GM12874 (cell line): ENCODE measurements at regions not wholly inside any gene's neighbourhood (a gene's known extent, or its start where the extent isn't known, plus 50 kb on each side); places are given as distances from the start of the nearest gene placed in this dataset.

Experiments
- CTCF ChIP-seq: IDR thresholded peaks from 2 replicates; pipeline ENCODE4 v1.5.1; 2011; ENCODE audit warnings: low read depth, mild to moderate bottlenecking, control low read depth, low read length, moderate library complexity; ENCODE audit not compliant: insufficient read depth

GRCh38 chrX:112910418-112910817, 69.8 kb upstream of the AMOT start:
- no peak for TF ChIP-seq CTCF

DNA sequence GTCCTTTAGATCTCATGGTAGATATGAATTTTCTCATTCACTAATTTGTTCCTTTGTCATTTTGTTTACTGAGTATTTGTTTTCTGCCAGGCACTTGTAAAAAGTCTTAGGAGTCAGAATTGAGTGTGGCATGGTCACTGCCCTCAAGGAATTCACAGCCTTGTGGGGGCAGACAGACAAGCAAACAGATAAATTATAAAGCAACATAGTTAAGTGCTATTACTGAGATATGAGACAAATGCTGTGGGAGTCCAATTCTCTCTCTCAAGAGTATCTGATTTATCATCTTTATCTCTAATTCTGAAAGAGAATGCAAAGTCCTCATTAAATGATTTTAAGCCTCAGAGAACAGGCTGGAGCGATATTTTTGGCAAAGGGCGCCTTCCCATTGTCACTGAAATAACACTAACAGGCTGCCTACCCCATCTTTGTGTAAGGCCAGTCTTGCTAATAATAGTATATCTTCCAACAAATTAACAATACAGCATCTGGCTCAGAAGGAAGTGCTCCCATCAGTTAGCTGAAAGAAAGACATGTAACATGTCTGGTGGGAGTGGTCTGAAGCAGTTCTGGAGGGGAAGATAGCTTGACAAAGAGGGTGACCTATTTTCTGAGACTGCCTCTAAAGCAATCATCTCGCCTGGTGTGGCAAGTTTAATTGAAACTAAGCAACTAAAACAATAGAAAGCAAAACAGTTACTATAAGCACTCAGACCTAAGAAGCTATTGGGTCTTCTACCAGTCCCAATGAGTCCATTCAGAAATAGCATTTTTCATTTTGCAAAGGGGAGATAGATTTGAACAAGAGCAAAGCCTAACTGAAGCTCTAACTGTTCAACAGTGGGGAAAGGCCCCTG, 61.5 kb upstream of the AMOT start:
- no peak for TF ChIP-seq CTCF

GRCh38 chrX:112896051-112896450, 55.4 kb upstream of the AMOT start:
- no peak for TF ChIP-seq CTCF
